H1 (cell line): ENCODE measurements at regions not wholly inside any gene's neighbourhood (a gene's known extent, or its start where the extent isn't known, plus 50 kb on each side); places are given as distances from the start of the nearest gene placed in this dataset.

Experiments
- BRCA1 ChIP-seq: IDR thresholded peaks from 2 replicates; pipeline ENCODE4 v1.6.1; 2012; ENCODE audit warnings: low read depth, low read length, improper control_type of control experiment
- CBX5 ChIP-seq: fragments of 300-800, 300-1000 bp; sonication (generic); IDR thresholded peaks from 2 replicates; pipeline ENCODE4 v1.7.1; 2016; ENCODE audit warnings: antibody characterized with exemption, low read length, low read depth
- JUND ChIP-seq: IDR thresholded peaks from 2 replicates; pipeline ENCODE4 v1.6.1; 2011; ENCODE audit warnings: mild to moderate bottlenecking, improper control_type of control experiment, low read length
- RXRA ChIP-seq: IDR thresholded peaks from 2 replicates; pipeline ENCODE4 v1.6.1; 2011; ENCODE audit warnings: low read depth, mild to moderate bottlenecking, low read length, moderate library complexity; ENCODE audit not compliant: insufficient read depth
- TAF7 ChIP-seq: optimal IDR thresholded peaks from 2 replicates; pipeline ENCODE3; 2011; ENCODE audit warnings: low read depth, mild to moderate bottlenecking, inconsistent platforms, low read length, moderate library complexity, borderline replicate concordance
- TF ChIP-seq, protein P1 (sequence below): IDR thresholded peaks from 2 replicates; pipeline ENCODE4 v1.6.1; 2012; ENCODE audit warnings: inconsistent platforms

DNA sequence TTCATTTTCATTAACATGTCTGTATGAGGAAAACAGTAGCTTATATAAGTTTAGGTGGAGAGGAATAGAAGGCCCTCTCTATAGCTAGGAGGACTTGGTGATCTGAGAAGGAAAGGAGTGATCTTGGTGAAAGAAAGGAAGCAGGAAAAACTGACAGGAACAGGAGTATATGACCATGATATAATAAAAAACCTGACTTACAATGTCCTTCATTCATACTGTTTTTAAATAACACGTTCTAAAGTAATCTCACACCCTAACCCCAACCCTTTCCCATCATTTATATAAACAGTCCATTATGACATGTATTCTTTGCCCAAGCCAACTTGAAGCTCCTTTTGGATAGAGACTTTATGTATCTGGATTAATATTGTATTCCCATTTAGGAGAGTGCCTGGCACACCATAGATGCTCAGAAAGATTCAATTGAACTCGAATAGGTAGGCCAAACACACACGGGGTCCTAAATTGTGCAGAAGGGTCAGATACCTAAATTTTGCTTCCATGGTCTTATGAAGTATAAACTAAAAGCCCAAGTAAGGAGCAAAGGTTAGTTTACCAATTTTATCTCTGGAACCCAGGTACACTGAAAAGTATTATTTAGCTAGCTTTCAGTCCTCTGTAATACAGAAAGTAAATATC lies 75.9 kb downstream of the OR2B2 start (continued):
- TF ChIP-seq JUND (no peak), TAF7 (no peak), CBX5 (no peak), RXRA (no peak), BRCA1 (no peak)
- TF ChIP-seq, protein P1, sequence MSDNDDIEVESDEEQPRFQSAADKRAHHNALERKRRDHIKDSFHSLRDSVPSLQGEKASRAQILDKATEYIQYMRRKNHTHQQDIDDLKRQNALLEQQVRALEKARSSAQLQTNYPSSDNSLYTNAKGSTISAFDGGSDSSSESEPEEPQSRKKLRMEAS, result no peak
